WI38 (cell line): ENCODE measurements at regions not wholly inside any gene's neighbourhood (a gene's known extent, or its start where the extent isn't known, plus 50 kb on each side); places are given as distances from the start of the nearest gene placed in this dataset.

ENCODE experiments used
- H3K4me3 ChIP-seq: 2 replicates; pipeline ENCODE4 v1.5.1; 2011; ENCODE audit warnings: low read depth, mild to moderate bottlenecking, control low read depth, low read length
- CTCF ChIP-seq: IDR thresholded peaks from 2 replicates; pipeline ENCODE4 v1.5.1; 2012; ENCODE audit warnings: low read depth, mild to moderate bottlenecking, control low read depth, low read length

- no peak for TF ChIP-seq CTCF
- H3K4me3 ChIP-seq, result no peak overlapping the region
Observed at GRCh38 chr7:11895337-11895736, 63.3 kb upstream of the THSD7A start.

GRCh38 chr7:11896663-11897062 lies 64.7 kb upstream of the THSD7A start:
- TF ChIP-seq CTCF, result no peak

GRCh38 chr7:11899247-11899646 lies 67.2 kb upstream of the THSD7A start:
- TF ChIP-seq CTCF, result no peak
- H3K4me3 ChIP-seq, result no peak overlapping the region

More at GRCh38 chr7:11896663-11897062, 64.7 kb upstream of the THSD7A start:
- no peak overlapping the region for H3K4me3 ChIP-seq

- no peak for TF ChIP-seq CTCF
- no peak overlapping the region for H3K4me3 ChIP-seq
Observed at GRCh38 chr7:11910253-11910652, 78.3 kb upstream of the THSD7A start.

- no peak overlapping the region for H3K4me3 ChIP-seq
- TF ChIP-seq CTCF, result no peak
Observed at GRCh38 chr7:11911900-11912299, 79.9 kb upstream of the THSD7A start.

GRCh38 chr7:11914645-11915044 lies 82.6 kb upstream of the THSD7A start:
- TF ChIP-seq CTCF, result no peak
- no peak overlapping the region for H3K4me3 ChIP-seq

- H3K4me3 ChIP-seq, result no peak overlapping the region
- TF ChIP-seq CTCF, result no peak
Observed at GRCh38 chr7:11923376-11923930, 91.5 kb upstream of the THSD7A start.
